HG03108 (cell line): ENCODE measurements at regions not wholly inside any gene's neighbourhood (a gene's known extent, or its start where the extent isn't known, plus 50 kb on each side); places are given as distances from the start of the nearest gene placed in this dataset.

Experiments
- ATAC-seq: cut with Tn5 transposase; IDR thresholded peaks from one replicate; pipeline ENCODE4 v1.9.1; 2021; ENCODE audit warnings: moderate library complexity; ENCODE audit not compliant: unreplicated experiment

DNA sequence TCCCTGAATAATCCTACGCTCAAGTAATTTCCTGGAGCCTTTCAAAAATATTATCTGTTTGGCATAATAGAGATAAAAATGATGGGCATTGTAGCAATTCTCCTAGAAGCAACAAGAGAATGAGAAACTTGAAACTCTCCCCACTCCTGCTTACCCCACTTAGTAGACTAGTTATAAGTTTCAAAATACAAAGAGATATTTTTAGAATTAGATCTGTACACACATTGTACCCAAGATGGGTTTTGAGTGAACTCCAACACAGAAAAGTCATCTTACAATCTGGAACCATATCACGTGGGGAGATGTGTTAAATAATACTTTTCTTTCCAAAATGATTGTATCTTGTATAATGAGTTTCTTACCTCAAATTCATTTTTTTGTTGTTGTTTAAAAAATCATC is 484.9 kb downstream of the LPIN1 start:
- no peak for ATAC-seq

DNA sequence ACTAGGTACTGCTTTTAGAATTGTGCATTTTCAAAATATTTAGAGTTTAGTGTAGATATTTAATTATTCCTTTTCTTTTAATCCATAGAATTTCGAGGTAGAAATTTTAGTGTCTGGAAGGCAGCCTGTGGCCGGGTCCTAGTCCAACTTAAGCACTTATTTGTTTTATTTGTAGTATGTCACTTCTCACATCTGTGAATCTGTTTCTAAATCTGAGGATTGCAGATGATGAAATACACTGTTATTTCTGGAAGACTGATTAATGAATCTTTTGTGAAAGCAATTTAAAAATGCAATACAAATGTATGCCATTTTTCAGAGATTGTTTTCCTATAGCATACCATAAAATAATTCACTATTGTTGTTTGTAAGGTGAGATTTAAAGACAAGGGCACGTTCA is 483.9 kb upstream of the TRIB2 start:
- no peak for ATAC-seq

DNA sequence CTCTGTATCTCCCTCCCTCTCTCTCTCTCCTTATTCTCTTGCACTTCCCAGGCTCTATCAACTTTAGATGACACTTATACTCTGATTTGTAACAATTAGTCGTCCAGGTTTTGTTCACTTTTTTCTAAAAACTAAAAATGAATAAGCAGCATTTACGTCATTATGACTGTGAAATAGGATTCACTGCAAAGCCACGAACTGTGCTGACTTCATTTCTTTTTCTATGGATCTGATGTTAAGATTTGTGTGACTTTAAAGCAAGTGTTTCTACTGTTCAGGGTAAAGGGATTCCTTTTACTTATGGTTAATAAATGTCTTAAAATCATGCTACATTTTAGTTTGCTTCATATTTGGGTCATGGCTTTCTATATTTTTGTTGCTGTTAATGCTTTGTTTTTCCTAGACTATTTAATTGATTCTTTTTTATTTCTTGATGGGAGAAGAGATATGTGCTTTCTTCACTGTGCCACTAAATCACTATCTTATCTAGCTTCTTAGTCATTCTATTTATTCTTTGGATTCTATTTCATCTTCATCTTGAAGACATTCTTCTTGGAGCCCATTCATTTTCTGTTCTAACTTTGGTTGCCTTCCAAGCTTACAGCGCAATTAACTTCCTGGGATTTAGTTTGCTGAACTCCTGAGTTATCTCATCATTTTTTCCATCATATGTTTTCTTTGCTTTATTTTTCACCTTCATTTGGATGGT is 480.4 kb upstream of the TRIB2 start:
- ATAC-seq, result no peak

DNA sequence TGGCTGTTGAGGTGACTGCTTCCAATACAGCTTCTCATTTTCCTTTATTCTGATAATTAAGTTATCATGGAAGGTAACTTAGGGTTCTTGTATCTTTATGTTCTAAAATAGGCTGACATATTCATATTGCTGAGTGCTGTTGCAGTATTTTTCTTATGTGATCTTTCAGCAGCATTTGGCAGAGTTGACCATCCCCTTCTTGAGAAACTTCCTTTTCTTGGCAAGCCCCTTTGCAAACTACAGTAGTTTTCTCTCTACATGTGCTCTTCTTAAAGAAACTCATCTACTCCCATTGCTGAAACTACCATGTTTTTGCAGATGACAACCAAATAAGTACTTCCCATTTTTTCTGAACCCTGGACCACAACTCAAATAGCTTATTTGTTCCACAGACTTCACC is 476.5 kb upstream of the TRIB2 start:
- ATAC-seq, result no peak

DNA sequence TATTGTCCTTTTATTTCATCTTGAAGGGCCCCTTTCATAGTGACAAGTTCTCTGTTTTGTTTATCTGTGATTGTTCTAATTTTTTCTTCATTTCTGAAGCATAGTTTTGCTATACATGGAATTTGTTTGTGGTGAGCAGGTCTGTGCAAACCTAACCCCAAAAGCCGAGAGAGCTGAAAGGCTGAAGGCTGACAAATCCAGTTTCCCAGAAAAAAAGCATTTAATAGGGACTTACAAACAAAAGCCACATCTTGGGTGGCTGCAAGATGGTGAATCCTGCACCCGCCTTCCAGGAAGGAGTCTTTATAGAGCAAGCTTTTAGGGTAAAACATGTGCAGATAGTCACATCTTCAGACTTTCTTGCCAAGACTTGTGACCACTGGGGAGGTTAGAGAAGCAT is 473.4 kb upstream of the TRIB2 start:
- ATAC-seq, result no peak

DNA sequence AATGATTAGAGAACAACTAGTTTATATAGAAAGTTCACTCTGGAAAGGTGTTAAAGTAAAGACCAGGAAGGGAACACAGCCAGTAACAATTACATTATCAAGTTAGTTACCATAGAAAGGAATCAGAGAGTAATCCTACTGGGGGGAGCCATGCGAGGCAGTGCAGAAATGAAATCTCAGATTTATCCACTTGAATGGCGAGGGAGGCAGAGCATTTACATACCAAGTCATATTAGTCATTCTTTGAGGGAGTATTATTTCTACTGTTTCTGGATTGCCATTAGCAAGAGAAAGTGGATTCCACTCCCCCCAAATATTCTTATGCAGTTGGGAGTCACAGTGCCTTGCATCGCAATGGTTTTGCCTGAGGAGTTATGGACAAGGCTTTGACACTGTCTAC is 472.7 kb upstream of the TRIB2 start:
- ATAC-seq, result no peak

DNA sequence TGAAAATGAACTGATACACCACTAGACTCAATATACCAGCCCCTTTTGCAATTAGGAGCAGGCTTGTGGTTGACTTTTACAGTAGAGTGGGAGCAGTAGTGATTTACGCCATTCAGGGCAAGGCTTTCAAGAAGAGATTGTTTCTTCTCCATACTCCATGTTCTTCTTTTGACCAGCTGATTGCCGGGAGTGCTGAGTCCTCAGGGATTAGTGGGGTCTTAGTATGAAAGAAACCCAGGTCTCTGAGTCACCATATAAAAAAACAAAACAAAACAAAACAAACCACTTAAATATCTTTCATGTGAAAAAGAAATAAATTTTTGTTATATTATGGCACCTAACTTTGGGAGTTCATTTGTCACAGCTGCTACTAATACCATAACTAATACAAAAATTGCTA is 465.6 kb upstream of the TRIB2 start:
- ATAC-seq, result no peak

DNA sequence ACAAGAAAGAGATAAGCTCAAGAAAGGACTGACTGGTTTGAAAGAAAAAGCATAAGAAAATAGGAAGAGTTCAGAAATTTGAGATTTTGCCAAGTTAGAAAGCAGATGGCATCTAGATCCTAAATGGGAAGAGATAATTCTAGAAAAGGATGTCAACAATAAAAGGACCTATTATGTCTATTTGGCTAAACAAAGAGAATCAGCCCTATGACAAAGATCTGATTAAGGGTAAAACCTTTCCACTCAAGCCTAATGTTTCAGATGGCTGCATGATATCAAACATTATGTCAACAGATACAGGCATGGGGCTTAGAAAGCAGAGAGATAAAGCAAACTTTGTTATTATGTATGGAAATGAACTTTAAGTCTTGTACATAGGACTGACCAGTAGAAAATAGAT is 465.0 kb upstream of the TRIB2 start:
- ATAC-seq, result no peak

DNA sequence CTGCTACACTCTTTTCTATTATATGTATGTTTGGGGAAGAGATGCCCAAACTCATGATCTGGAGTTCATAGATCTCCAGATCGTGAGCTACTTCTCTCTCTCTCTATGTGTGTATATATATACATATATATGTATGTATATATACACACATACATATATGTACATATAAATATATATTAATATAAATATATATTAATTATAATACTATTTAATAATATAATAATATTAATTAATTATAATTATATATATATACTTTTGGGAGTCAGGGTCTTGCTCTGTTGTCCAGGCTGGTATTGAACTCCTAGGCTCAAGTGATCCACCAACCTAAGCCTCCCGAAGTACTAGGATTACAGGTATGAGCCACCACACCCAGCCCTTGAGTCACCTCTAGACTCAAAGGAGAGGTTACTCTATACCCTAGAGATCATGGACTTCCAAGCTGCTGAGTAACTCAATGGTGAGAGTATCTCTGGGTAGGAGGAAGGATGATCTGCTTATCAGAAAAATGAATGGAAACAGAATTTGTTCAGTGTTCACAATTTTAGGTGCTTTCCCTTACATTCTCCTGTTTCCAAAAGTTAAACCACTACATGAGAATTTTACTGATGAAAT is 463.5 kb upstream of the TRIB2 start:
- ATAC-seq, result no peak

DNA sequence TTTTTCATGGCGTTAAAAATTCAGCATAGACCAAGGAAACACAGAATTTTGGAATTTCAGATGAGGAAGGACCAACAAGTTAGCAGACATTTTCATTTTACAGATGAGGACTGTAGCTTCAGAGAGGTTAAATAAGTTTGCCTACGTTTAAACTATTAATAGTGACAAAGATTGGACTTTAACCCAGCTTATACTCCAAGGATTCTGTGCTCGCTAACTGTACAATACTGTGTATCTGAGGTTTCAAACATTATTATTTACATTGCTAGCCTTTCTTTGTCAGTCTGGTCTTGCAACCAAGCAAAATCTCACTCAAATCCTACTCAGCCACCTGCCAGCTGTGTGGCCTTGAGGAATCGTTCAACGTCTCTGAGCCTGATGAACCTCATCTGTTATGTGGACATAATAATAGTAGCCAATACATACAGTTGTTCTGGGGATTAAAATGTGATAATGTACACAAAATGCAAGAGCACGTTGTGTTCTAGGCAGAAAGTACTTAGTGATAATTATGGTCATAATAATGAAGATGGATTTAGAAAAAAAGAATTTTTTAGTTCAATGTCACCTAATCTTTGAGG is 462.4 kb upstream of the TRIB2 start:
- ATAC-seq, result no peak

DNA sequence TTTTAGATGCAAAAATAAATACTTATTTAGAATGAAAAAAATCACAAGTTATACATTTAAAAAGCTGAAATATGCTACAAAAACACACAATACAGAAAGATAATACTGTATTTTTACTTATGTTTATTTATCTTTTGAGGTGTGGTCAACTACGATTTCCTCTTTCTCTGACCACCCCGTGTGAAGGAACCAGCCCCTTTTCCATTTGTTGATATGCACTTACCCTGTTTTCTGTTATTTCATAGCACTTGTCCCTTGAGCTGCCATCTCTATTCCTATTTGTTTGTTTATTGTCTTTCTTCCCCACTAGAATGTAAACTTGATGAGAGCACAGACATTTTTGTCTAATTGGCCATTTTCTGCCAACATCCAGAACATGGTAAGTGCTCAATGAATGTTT is 460.5 kb upstream of the TRIB2 start:
- ATAC-seq, result no peak

DNA sequence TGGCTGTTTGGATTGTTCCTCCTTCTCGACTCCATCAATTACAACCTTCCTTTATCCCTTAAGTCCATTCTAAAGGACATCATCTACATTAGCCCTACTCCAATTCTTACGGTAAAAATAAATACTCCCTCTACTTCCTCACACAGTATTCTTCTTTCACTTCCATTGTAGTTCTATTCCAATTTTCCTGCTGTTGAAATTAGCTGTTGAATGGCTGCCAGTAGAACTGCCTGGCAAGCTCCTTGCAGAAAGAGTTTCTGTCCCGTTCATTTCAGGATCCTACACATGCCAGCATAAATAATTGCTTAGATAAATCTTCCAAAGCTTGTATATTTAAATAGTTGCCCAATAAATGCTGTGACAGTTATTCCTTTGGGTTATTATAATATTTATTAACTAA is 459.3 kb upstream of the TRIB2 start:
- ATAC-seq, result no peak

DNA sequence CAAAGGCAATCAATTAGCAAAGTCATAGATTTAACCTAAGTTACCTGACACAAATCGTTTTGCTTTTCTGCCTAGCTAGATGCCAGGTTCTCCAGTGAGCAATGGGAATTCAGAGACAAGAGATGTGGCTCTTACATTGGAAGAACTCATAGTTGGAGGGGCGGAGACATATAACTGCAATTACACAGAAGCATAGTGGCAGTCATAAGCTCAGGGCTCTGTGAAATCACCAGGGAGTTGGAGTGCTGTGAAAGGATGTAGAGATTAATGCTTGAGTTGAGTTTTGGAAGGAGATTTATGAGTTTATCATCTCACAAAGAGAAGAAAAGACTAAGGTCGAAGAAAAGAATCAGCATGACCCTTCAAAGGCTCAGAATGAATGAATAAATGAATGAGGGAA is 457.2 kb upstream of the TRIB2 start:
- no peak for ATAC-seq

DNA sequence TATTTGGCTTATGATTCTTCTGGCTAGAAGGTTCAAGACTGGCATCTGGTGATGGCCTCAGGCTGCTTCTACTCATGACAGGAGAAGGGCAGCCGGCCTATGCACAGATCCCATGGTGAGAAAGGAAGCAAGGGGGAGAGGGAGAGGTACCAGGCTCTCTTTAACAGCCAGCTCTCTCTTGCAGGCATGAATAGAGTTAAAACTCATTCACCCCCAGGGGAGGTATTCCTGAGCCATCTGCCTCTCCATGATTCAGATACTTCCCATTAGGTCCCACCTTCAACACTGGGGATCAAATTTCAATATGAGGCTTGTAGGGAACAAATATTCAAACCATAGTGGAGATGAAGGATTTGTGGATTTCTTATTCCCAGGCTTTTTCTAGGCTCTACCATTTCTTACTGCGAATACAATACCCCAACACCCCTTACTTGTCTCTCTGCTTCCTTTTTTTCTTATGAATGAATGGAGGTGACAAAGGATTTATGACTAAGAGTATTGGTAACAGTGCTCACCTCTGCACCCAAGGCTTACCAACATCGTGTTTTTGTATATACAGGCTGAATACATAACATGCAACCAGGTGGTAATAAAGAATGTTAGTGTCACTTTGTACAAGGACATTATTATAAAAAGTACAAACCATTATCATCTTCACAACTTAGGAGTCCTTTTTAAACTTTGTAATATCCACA is 454.6 kb upstream of the TRIB2 start:
- ATAC-seq, result no peak

DNA sequence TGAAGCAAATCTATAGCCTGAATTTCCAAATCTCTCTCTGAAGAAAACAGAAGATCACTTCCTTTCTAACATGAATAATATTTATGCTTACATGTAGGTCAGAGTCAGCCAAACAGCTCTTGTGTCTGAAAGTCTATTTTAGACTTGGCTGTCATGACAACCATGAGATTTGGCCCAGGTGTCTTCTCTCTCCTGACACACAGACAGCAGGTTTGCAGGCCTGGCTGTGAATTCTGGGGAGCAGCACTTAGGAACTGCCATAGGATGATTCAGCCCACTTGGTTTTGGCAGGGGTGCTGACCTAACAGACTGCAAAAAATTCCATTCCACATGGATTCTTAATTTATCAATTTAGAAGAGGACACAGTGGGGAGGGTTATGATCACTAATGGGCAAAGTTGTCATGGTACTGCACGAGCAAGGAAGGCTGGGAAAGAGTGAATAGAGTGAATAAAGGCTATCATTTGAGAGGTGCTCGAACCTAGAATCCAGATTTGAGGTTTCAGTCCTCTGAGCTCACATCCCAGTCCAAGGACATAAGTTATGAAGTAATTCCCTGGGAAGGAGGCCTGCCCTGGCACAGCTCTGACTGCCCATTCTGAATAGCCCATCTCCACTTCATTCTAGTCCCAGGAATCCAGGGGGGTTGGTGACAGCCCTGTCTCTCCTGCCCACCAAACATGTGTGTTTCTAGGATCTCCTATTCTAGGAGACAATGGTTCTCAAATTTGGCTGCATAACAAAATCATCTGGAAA is 453.9 kb upstream of the TRIB2 start:
- ATAC-seq, result no peak

DNA sequence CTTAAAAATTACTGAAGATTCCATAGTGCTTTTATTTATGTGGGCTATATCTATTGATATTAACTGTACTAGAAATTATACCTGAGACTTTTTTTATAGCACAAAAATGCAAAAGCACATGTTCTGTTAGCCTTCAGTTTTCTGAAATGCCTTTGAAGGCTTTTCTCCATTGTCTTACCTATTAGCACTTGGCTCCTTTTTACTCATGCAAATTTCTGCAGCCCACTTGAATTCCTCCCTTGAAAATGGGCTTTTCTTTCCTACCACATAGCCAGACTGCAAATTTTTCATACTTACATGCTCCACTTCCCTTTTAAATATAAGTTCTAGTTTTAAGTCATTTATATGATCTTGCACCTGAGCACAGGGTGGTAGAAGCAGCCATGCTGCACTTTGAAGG is 453.0 kb upstream of the TRIB2 start:
- no peak for ATAC-seq

DNA sequence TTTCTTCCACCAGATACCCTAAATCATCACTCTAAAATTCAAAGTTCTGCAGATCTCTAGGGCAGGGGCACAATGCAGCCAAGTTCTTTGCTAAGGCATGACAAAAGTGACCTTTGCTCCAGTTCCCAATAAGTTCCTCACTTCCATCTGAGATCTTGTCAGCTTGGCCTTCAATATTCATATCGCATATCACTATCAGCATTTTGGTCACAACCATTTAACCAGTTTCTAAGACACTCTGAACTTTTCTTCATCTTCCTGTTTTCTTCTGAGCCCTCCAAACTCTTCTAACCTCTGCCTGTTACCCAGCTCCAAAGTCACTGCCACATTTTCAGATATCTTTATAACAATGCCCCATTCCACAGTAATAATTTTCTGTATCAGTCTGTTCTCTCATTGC is 452.6 kb upstream of the TRIB2 start:
- ATAC-seq, result no peak

DNA sequence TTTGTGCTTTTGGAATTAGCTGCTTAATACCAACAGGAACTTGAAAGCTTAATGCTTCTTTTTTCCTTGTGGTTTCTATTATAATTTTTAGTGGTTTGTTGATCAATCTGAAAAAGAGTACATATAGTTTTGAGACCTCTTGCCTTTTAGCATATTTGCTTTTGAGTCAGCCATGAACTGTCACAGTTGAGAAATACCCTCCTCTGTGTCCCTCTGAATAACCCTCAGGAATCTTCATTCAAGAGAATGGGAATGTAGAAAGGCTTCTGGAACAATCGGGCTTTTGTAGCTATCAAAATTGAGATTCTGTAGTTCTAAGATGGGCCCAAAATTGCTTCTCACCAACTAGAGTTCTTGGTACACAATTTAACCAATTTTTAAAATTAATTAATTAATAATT is 451.1 kb upstream of the TRIB2 start:
- no peak for ATAC-seq

DNA sequence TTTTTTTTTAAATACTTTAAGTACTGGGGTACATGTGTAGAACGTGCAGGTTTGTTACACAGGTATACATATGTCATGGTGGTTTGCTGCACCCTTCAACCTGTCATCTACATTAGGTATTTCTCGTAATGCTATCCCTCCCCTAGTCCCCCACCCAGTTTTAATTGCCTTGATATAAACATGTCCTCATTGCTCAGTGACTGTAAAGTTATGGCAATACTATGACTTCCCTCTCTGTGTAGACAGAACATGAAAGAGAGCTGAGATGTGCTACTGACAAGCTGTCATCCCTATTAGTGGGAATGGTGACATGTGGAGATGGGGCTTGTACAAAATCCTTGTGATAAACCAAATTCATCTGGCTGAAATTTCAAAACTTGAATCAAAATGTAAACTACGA is 449.7 kb upstream of the TRIB2 start:
- ATAC-seq, result no peak

DNA sequence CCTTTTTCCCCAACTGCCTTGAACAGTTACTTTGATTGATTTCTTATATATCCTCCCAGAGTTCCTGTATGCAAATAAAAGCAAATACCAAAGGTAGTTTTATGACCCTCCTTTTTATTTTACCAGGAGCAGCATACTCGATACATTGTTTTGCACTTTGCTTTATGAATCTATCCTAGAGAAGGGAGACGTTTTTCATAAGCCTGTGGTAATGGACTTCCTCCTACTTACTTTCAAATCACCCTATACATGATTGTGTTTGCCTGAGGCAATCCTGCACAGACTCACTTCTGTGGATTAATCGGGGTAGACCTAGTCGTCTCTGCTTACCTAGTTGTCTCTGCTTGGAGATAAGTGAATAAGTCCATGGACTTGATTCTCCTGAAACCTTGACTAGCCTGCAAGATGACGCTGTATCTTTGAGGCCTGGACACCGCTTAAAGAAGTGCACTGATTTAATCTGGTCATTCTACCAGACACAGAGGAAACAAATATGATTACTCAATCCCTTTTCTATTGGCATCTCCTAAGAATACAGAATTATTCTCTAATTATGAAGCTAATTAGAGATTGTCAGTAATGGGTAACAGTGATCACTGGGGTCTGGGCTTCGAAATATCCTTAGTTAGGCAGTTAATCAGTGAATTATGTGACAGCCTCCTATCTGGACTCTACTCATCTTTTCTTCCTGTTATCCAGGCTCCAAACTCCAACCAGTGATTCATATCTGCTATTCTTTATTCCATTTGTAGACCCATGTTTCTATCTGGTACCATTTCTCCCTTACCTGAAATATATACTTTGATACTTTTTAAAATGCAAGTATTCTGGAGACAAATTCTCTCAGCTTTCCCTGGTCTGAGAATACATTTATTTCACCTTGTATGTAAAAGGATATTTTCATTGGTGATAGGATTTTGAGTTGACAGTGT is 447.4 kb upstream of the TRIB2 start:
- no peak for ATAC-seq
